IPS-15b (cell line): ENCODE measurements at regions not wholly inside any gene's neighbourhood (a gene's known extent, or its start where the extent isn't known, plus 50 kb on each side); places are given as distances from the start of the nearest gene placed in this dataset.
"Not testable (repeated sequence)": the region's sequence is repeated elsewhere in the genome, so short reads cannot be mapped to it uniquely, and the experiment has no call there.

ENCODE experiments used
- H3K27me3 ChIP-seq: one replicate; pipeline ENCODE4 v1.6.1; 2013; ENCODE audit warnings: low read length; ENCODE audit not compliant: control insufficient read depth, insufficient read depth
- H3K36me3 ChIP-seq: one replicate; pipeline ENCODE4 v1.6.1; 2013; ENCODE audit warnings: low read length; ENCODE audit not compliant: control insufficient read depth, insufficient read depth
- H3K4me1 ChIP-seq: one replicate; pipeline ENCODE4 v1.6.1; 2013; ENCODE audit warnings: mild to moderate bottlenecking, low read length; ENCODE audit not compliant: control insufficient read depth, insufficient read depth
- H3K4me3 ChIP-seq: one replicate; pipeline ENCODE4 v1.5.1; 2013; ENCODE audit warnings: low read depth, low read length
- H3K9ac ChIP-seq: one replicate; pipeline ENCODE4 v1.6.1; 2013; ENCODE audit warnings: low read depth, mild to moderate bottlenecking, low read length
- H3K9me3 ChIP-seq: one replicate; pipeline ENCODE4 v1.6.1; 2013; ENCODE audit warnings: mild to moderate bottlenecking, low read length; ENCODE audit not compliant: control insufficient read depth, insufficient read depth

DNA sequence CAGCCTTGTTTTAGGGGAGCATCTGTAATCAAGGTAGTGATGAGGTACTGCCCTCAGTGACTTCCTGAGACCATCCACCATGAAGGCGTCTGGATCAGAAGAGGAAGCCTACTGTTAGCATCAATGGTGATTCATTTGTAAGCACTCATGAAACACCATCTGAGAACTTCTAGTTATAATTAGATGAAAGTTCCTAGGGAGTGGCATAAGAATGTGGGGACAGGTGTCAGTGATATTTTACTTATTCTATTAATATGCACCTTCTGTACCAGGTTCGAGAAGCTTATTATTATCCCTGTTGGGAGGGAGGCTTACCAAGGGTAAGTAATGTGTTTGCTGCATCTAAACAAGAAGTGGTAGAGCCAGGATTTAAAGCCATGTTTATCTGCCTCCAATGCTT lies 295.8 kb upstream of the TBL1XR1 start:
- H3K9ac ChIP-seq: no peak overlapping the region
- H3K4me3 ChIP-seq: no peak overlapping the region
- no peaks in the 10 kb centered on the region for H3K27me3 ChIP-seq
- no peaks in the 10 kb centered on the region for H3K36me3 ChIP-seq
- H3K9me3 ChIP-seq: no peaks in the 10 kb centered on the region
- no peaks in the 10 kb centered on the region for H3K4me1 ChIP-seq

DNA sequence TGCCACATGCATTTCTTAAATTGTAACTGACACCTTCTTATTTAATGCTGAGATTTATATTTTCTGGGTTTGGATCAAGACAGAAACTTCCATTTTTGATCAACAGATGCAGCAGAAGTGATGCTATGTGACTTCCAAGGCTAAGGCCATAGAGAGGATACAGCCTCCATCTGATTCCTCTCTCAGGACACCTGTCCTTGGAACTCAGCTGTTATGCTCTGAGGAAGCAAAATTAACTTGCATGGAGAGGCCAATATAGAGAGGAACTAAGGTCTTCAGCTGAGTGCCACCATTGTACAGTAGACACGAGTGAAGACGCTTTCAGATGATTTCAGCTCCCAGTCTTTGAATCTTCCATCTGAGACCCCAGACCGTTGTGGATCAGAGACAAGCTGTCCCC lies 296.9 kb upstream of the TBL1XR1 start:
- no peaks in the 10 kb centered on the region for H3K27me3 ChIP-seq
- H3K4me1 ChIP-seq: no peaks in the 10 kb centered on the region
- H3K36me3 ChIP-seq: no peaks in the 10 kb centered on the region
- H3K9me3 ChIP-seq: no peaks in the 10 kb centered on the region
- H3K4me3 ChIP-seq: no peak overlapping the region
- H3K9ac ChIP-seq: no peak overlapping the region

DNA sequence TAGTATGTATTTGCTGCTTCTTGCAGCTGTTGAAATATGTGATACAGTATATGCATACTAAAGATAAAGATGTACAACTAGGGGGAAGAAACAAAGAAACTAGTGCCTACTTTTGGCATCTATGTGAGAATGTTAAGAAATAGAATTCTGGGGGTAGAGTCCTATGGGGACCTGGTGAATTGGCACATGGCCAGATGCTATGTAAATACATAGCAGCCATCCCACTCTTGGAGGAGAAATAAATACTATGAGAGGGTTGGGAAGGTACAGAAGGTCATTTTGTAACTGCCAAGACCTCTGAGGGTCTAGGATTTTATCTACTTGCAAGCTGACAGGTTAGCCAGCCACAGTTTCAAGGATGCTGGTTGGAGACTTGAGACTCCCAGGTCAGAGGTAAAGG lies 298.3 kb upstream of the TBL1XR1 start:
- H3K9me3 ChIP-seq: no peaks in the 10 kb centered on the region
- no peaks in the 10 kb centered on the region for H3K36me3 ChIP-seq
- H3K4me1 ChIP-seq: no peaks in the 10 kb centered on the region
- H3K4me3 ChIP-seq: no peak overlapping the region
- no peak overlapping the region for H3K9ac ChIP-seq
- no peaks in the 10 kb centered on the region for H3K27me3 ChIP-seq

DNA sequence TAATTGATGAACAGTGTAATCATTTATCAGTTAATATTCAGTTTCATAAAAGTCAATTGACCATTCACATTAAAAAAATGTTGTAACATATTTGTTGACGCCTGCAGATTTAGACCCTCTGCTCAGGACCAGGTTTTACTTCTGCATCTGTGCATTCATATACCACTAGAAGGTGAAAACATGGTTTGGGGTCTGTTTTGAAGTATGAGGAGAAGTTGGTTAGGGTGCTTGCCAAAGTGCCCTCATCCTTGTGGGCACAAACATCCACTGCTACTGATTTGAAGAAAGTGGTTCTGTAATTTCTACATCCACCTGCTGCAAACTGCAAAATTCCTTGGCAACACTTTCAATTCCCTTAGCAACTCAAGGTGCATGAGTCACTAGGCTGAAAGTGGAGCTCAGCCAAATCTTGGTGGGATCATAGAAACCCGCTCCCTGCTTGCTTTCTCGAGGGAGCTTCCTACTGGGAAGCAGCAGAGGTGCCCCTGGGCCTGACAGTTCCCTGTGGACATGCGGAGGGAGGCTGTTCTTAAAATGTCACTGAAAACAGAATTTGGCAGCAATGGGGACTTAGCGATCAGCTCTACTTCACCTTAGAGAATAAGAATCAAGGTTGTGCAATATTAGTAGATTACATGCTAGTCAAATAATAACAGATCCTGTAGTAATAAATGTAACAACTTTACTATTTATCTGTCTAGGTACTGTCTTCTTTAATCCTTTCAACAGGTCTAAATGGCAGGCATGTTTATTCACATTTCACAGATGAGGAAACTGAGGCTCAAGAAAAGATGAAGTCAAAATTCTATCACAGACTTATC lies 301.0 kb upstream of the TBL1XR1 start:
- Histone ChIP-seq H3K4me1 (no peaks in the 10 kb centered on the region), H3K9me3 (no peaks in the 10 kb centered on the region), H3K36me3 (no peaks in the 10 kb centered on the region), H3K27me3 (no peaks in the 10 kb centered on the region), H3K9ac (no peak overlapping the region), H3K4me3 (no peak overlapping the region)

DNA sequence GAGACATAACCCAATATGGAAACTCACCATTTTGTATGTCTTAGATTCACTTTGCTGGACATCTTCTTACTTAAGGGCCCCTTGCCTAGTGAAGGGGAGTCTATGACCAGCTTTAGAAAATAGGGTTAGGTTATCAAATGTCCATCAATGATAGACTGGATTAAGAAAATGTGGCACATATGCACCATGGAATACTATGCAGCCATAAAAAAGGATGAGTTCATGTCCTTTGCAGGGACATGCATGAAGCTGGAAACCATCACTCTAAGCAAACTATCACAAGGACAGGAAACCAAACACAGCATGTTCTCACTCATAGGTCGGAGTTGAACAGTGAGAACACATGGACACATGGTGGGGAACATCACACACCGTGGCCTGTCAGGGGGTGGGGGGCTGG lies 301.8 kb upstream of the TBL1XR1 start:
- not testable (repeated sequence) for H3K4me3 ChIP-seq, H3K27me3 ChIP-seq, H3K9me3 ChIP-seq

DNA sequence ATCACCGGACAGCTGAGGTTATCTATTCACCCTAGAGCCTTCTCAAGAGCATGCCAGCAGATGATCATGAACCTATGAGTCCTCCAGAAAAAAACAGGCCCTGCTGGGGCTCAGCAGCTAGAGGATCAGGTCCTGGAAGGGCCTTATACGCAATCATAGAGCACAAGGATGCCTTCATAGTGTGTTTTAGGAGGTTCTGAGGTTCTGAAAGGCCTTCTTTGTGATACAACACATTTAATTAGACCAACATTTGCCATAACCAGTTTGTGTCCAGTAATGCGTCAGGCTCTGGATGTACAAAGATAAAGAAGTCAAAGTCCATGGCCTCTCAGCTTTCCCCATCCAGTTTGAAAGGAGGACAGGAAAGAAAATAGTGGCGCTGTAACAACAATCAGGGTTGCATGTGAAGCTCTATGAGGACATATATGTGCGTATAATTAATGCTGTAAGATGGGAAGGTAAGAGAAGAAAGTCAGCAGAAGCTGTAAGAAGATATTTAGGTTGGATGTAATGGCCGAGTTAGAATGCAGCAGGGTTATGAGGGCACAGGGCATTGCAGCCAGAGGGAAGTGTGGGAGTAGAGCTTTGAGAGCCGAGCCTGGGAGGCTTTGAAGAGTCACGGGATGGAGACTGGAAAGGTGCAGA lies 302.6 kb upstream of the TBL1XR1 start:
- H3K4me3 ChIP-seq: no peak overlapping the region
- no peaks in the 10 kb centered on the region for H3K9me3 ChIP-seq
- H3K9ac ChIP-seq: no peak overlapping the region
- H3K4me1 ChIP-seq: no peaks in the 10 kb centered on the region
- H3K27me3 ChIP-seq: no peaks in the 10 kb centered on the region
- no peaks in the 10 kb centered on the region for H3K36me3 ChIP-seq

More for the DNA sequence above, 301.8 kb upstream of the TBL1XR1 start:
- H3K36me3 ChIP-seq, H3K4me1 ChIP-seq, H3K9ac ChIP-seq: not testable (repeated sequence)

DNA sequence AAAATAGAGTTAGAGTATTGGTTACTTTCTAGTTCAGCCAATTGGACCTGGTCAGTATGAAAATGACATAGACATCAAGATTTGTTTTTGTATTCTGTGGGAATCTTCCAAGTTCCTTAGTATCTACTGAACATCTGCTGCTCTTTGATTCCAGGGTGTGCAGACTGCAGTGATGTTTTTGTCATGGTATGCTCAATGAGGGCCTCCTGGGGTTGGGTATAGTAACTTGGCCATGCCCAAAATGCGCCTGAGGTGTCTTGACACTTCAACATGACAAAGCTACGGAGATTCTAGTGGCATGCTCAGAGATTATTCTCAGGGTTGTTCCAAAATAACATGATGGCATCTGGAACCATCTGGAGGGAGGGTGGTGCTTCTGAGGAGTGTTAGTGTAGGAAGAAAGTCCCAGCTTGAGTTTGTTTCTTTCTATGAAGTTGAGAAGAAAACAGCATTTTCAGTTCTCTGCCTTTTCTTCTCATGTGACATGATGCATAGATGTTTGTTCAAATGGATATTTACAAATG lies 313.5 kb upstream of the TBL1XR1 start:
- no peaks in the 10 kb centered on the region for H3K36me3 ChIP-seq
- no peaks in the 10 kb centered on the region for H3K9me3 ChIP-seq
- no peak overlapping the region for H3K9ac ChIP-seq
- no peaks in the 10 kb centered on the region for H3K4me1 ChIP-seq
- no peak overlapping the region for H3K4me3 ChIP-seq
- no peaks in the 10 kb centered on the region for H3K27me3 ChIP-seq

DNA sequence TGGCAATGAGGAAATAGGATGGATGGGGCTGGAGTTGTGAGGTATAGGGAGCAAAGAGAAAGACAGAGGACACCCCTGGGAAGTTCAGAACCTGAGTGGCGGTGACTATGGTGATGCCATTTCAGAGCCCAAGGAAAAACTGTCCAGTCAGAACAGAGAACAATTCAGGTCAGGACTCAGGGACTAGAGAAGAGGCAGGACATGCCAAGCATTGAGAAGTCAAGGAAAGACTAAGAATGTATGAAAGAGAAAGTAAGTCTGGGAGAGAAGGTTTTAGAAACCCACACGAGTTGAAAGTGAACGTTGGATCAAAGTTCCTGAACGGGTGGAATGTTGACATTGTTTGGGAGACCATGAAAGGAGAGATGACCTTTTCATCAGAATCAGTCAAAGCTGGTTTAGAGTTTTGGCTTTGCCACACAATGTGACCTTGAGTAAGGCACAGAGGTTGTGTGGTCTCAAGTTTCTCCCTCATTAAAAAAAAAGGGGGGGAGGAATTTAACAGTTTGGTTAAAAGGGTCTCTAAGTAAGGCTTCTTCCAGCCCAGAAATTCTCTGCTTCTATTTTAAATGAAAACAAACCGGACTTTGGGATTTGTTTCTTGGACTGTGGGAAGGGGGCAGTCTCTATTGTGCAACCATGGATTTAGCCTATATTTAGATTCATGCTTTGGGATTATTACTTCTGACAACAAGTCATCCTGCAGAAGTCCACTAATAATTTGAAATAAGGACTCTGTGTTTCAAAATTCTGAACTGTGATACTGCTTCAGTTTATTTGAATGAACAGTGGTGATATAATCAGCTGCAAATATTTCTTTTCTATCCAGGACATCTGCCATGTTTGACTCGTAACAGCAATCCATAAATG lies 315.9 kb upstream of the TBL1XR1 start:
- Histone ChIP-seq H3K9ac (no peak overlapping the region), H3K27me3 (no peaks in the 10 kb centered on the region), H3K9me3 (no peaks in the 10 kb centered on the region), H3K4me3 (no peak overlapping the region), H3K36me3 (no peaks in the 10 kb centered on the region), H3K4me1 (peaks cover 5% of the 10 kb centered on the region)

DNA sequence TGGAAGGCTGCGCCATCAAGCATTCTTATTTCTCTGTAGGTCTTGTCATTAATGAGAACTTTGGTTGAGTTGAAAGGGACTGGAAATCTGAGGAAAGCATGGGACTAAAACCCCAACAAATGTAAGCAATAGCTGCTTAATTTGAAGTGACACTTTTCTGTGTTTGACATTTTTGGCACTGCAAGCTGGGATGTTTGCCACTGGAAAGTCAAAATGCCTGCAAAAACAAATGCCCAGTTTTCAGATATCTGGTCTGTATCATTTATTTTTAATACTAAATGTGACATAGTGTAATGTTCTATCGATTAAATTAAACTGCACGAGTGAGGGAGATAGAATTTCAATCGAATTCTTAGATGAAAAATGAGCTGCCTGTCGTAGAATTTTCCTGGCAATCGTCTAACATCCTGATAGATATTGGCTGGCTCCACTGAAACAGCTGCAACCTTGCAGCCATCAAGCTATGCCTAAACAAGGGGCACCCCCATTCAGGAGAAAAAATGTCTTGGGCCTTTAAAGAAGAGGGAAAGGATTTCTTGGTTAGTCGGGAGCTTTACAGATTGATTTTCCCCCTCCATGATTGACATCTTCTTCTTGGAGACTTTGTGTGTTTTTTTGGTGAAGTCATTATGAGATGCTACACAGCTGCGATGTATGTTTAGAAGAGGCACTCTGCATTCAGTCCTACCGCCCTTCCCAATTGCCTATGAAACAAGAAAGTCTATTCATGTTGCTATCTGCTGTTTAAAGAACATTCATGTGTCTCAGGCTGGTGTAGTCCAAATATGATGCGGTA lies 316.7 kb upstream of the TBL1XR1 start:
- Histone ChIP-seq H3K9me3 (no peaks in the 10 kb centered on the region), H3K27me3 (no peaks in the 10 kb centered on the region), H3K4me1 (peaks cover 5% of the 10 kb centered on the region), H3K9ac (no peak overlapping the region), H3K36me3 (no peaks in the 10 kb centered on the region), H3K4me3 (no peak overlapping the region)

DNA sequence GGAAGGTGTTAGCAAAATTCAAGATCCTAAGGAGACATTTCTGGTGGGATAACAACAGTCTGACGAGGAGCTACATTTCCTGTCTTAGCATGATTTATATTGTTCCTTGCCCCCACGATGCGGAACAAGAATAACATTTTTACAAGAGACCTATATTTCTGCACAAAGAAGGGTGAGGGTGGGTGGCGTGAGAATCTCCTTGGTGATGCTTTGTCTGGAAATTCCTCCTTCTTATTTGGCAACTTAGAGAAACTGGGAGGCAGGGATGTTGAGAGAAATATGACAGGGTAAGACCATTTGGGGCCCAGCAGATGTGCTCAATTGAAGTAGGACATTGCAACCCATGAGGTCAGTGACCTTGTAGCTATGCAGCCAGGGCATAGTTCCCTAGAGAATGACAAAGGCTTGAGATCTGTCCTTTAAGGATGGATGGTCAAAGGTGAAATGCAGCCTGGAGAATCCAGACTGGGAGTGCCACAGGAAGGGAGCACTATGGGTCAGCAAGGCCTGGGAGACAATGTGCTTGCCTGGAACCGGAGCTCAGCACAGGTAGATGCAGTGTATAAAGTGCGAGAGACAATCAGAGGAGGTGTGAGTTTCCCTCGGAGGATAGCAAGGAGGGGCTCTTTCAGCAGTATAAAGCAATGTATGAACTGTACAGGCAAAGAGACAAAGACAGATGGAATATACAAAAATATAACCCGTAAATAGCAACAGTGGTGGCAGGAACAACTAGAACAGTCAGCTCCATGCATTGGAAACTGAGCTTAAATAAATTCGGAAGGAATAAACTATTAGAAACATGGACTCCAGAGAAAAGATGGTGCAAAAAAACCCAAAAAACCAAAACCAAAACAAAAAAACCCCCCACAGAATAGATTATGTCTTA lies 317.6 kb upstream of the TBL1XR1 start:
- Histone ChIP-seq H3K27me3 (no peaks in the 10 kb centered on the region), H3K4me3 (no peak overlapping the region), H3K9ac (no peak overlapping the region), H3K36me3 (no peaks in the 10 kb centered on the region), H3K4me1 (peaks cover 5% of the 10 kb centered on the region), H3K9me3 (no peaks in the 10 kb centered on the region)
